K562 (cell line): ENCODE measurements at regions not wholly inside any gene's neighbourhood (a gene's known extent, or its start where the extent isn't known, plus 50 kb on each side); places are given as distances from the start of the nearest gene placed in this dataset.

Experiments
- ATAC-seq: fragments of 200-7000 bp; cut with Tn5 transposase; 3 replicates; pipeline ENCODE4 v1.9.1; 2020; ENCODE audit warnings: moderate library complexity
- BruUV-seq: library from RNA; stranded (reverse); fragments of 400-500 nt; replicated peaks from 2 replicates; lab custom pipeline; 2021; lab: Mats Ljungman, UMichigan
- CTCF ChIA-PET: fragments of 300-600 bp; formaldehyde crosslinking; extraction: SDS; loops from one replicate; lab custom pipeline; 2021; ENCODE audit warnings: low intra/inter-chr PET ratio; lab: Yijun Ruan, JAX
- POLR2A ChIA-PET: fragments of 300-600, 350-650 bp; sonication (Branson Sonifier 250); formaldehyde crosslinking; extraction: SDS; loops from one replicate; lab custom pipeline; 2021; ENCODE audit warnings: antibody characterized with exemption, inconsistent platforms; lab: Yijun Ruan, JAX
- DNase-seq, 4 experiments: peaks; one replicate each; pipeline versions ENCODE4 v3.0.0 to v3.0.0-alpha.2; 2011 to 2018; ENCODE audit warnings: low spot score in 3 of 4, mixed read lengths in 3 of 4; ENCODE audit errors: extremely low read depth in 1 of 4
- FAIRE-seq: peaks from 2 replicates; lab custom pipeline; 2011; peaks lifted over from hg19 to GRCh38; lab: Jason Lieb, UNC
- H2AFZ ChIP-seq: 2 replicates; pipeline ENCODE4 v1.6.0; 2011; ENCODE audit warnings: low read depth, low read length, control low read depth, inconsistent platforms
- H3K27ac ChIP-seq: fragments of 200-600 bp; 3 replicates; pipeline ENCODE4 v1.8.0; 2011; ENCODE audit warnings: low read depth, mild to moderate bottlenecking, control low read depth, inconsistent platforms, low read length, moderate library complexity, mixed read lengths; ENCODE audit errors: extremely low read depth
- H3K27me3 ChIP-seq, 2 experiments: fragments of 300-600 bp in 1 of 2; 2 replicates in 1 of 2; 3 replicates in 1 of 2; pipeline versions ENCODE4 v1.6.0 to v1.8.0; 2011; ENCODE audit warnings: inconsistent platforms in 2 of 2, low read length in 2 of 2, mild to moderate bottlenecking in 1 of 2, mixed read lengths in 1 of 2, moderate library complexity in 1 of 2; ENCODE audit not compliant: control insufficient read depth in 2 of 2, insufficient read depth in 2 of 2
- H3K36me3 ChIP-seq: fragments of 300-600 bp; 3 replicates; pipeline ENCODE4 v1.8.0; 2011; ENCODE audit warnings: mild to moderate bottlenecking, low read length, inconsistent platforms; ENCODE audit not compliant: control insufficient read depth, insufficient read depth
- H3K4me1 ChIP-seq, 2 experiments: fragments of 200-600 bp in 1 of 2; replicated peaks in 1 of 2; 2 replicates in 1 of 2; 3 replicates in 1 of 2; pipeline versions ENCODE4 v1.5.1 to v1.8.0; 2011; ENCODE audit warnings: inconsistent platforms in 2 of 2, low read length in 2 of 2, mild to moderate bottlenecking in 1 of 2, mixed read lengths in 1 of 2, moderate library complexity in 1 of 2; ENCODE audit not compliant: control insufficient read depth in 2 of 2, insufficient read depth in 2 of 2
- H3K4me2 ChIP-seq: 2 replicates; pipeline ENCODE4 v1.6.1; 2011; ENCODE audit warnings: low read length, control low read depth, inconsistent platforms, mixed read lengths; ENCODE audit not compliant: insufficient read depth
- H3K4me3 ChIP-seq: fragments of 200-600 bp; sonication (generic), shearing (Covaris generic); 2 replicates; pipeline ENCODE4 v1.5.1; 2016; ENCODE audit warnings: control low read depth, inconsistent platforms
- H3K79me2 ChIP-seq: fragments of 200-600 bp; 3 replicates; pipeline ENCODE4 v1.8.0; 2011; ENCODE audit warnings: low read length, inconsistent platforms; ENCODE audit not compliant: control insufficient read depth, insufficient read depth
- H3K9ac ChIP-seq, 2 experiments: 2 replicates each; pipeline versions ENCODE4 v1.6.0 to v1.6.1; 2011; ENCODE audit warnings: low read depth in 2 of 2, low read length in 2 of 2, control low read depth in 1 of 2, inconsistent platforms in 1 of 2, mild to moderate bottlenecking in 1 of 2, mixed read lengths in 1 of 2; ENCODE audit not compliant: insufficient read depth in 1 of 2
- H3K9me1 ChIP-seq: one replicate; pipeline ENCODE4 v1.6.0; 2011; ENCODE audit warnings: inconsistent platforms, mild to moderate bottlenecking, low read length, moderate library complexity; ENCODE audit not compliant: control insufficient read depth, insufficient read depth
- H3K9me3 ChIP-seq: replicated peaks from 2 replicates; pipeline ENCODE4 v1.5.1; 2011; ENCODE audit warnings: low read depth, low read length, inconsistent platforms; ENCODE audit not compliant: control insufficient read depth, insufficient read depth
- H4K20me1 ChIP-seq: replicated peaks from 2 replicates; pipeline ENCODE4 v1.6.1; 2011; ENCODE audit warnings: low read length, inconsistent platforms, mixed read lengths; ENCODE audit not compliant: control insufficient read depth, insufficient read depth
- ARNT ChIP-seq, 2 experiments: fragments of 450-650 bp; IDR thresholded peaks; 2 replicates each; pipeline ENCODE4 v1.6.1; 2016; ENCODE audit warnings: mild to moderate bottlenecking in 1 of 2
- CCAR2 ChIP-seq: fragments of 200-400 bp; formaldehyde crosslinking; IDR thresholded peaks from 2 replicates; pipeline ENCODE4 v1.6.1; 2017; ENCODE audit warnings: mild to moderate bottlenecking, low read depth, low read length
- CREB3 ChIP-seq: fragments of 450-650 bp; conservative IDR thresholded peaks from 2 replicates; pipeline ENCODE4 v1.6.1; 2016; ENCODE audit warnings: missing genetic modification characterization, low read depth, mild to moderate bottlenecking, missing compliant biosample characterization, moderate library complexity
- DIDO1 ChIP-seq: fragments of 450-650 bp; IDR thresholded peaks from 2 replicates; pipeline ENCODE4 v1.6.1; 2016; ENCODE audit warnings: low read depth, missing biosample characterization, missing genetic modification characterization
- GTF2A2 ChIP-seq: IDR thresholded peaks from 2 replicates; pipeline ENCODE4 v1.6.1; 2016; ENCODE audit warnings: mild to moderate bottlenecking, missing genetic modification characterization, missing compliant biosample characterization
- PCBP2 ChIP-seq: fragments of 200-400 bp; formaldehyde crosslinking; IDR thresholded peaks from 2 replicates; pipeline ENCODE4 v1.6.1; 2018; ENCODE audit warnings: low read length, low read depth, mild to moderate bottlenecking, moderate library complexity; ENCODE audit not compliant: poor library complexity, severe bottlenecking
- PHB ChIP-seq: fragments of 250-450 bp; sonication (Bioruptor Pico); IDR thresholded peaks from 2 replicates; pipeline ENCODE4 v1.5.0; 2021
- PML ChIP-seq: IDR thresholded peaks from 2 replicates; pipeline ENCODE4 v1.6.1; 2012; ENCODE audit warnings: low read length, inconsistent platforms
- ZNF239 ChIP-seq: fragments of 250-450 bp; sonication (Bioruptor Pico); IDR thresholded peaks from 2 replicates; pipeline ENCODE4 v1.4.0; 2020; ENCODE audit warnings: mild to moderate bottlenecking
- WGBS: fragments of 100-300 bp; shearing (Covaris generic); methylation state at CpG from one replicate; pipeline ENCODE4 v1.1.6; 2016; ENCODE audit warnings: low coverage, mixed read lengths; ENCODE audit not compliant: insufficient coverage; ENCODE audit errors: missing lambda C conversion rate; 5-methylcytosine and 5-hydroxymethylcytosine counted together
- in situ Hi-C: fragments of 300-500 bp; cut with MboI; formaldehyde crosslinking; loops from 4 replicates; pipeline ENCODE4 v1.15.0; 2018; ENCODE audit warnings: inconsistent platforms, mixed read lengths
- intact Hi-C: fragments of 100-400 bp; cut with micrococcal nuclease; formaldehyde crosslinking; loops from 2 replicates; pipeline ENCODE4 v1.14.2; 2022
- TF ChIP-seq, protein P1 (sequence below), 2 experiments: fragments of 450-650 bp in 1 of 2; sonication (generic) in 1 of 2; formaldehyde crosslinking in 1 of 2; IDR thresholded peaks in 1 of 2; conservative IDR thresholded peaks in 1 of 2; 2 replicates each; pipeline versions ENCODE4 v1.6.1 to v1.8.1; 2016 to 2023; ENCODE audit warnings: mild to moderate bottlenecking in 2 of 2, moderate library complexity in 2 of 2, inconsistent platforms in 1 of 2, missing genetic modification reagents in 1 of 2

GRCh38 chr4:167717495-167717894 lies 374.8 kb upstream of the ANXA10 start:
- FAIRE-seq (no peak), DNase-seq (no peak), ATAC-seq (no peak)
- no peaks in the 10 kb centered on the region for H3K4me1 ChIP-seq
- no peaks in the 10 kb centered on the region for H3K36me3 ChIP-seq
- H3K4me3 ChIP-seq = no peak overlapping the region
- ChIA-PET CTCF (no interaction called here), POLR2A (no interaction called here)
- H3K9ac ChIP-seq = no peak overlapping the region
- no peak overlapping the region for H3K4me2 ChIP-seq
- in situ Hi-C loops (no loop called here), intact Hi-C loops (no loop called here)
- no peaks in the 10 kb centered on the region for H3K9me3 ChIP-seq
- no peak overlapping the region for H2AFZ ChIP-seq
- H3K9me1 ChIP-seq = no peaks in the 10 kb centered on the region
- TF ChIP-seq CREB3 (tag) (no peak), PML (no peak), ARNT (IDR thresholded peaks at IDR 0.05) (no peak), CCAR2 (no peak), DIDO1 (tag) (no peak), PHB (no peak), PCBP2 (no peak), ZNF239 (CRISPR knock-in tag) (no peak), GTF2A2 (tag) (no peak)
- TF ChIP-seq, protein P1, sequence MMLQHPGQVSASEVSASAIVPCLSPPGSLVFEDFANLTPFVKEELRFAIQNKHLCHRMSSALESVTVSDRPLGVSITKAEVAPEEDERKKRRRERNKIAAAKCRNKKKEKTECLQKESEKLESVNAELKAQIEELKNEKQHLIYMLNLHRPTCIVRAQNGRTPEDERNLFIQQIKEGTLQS (IDR thresholded peaks at IDR 0.05) = no peak
- TF ChIP-seq, protein P1 (CRISPR knock-in tag; conservative IDR thresholded peaks at IDR 0.05) = no peak
- no peaks in the 10 kb centered on the region for H3K27me3 ChIP-seq
- WGBS = 0% methylated on average over 2 of the region's 2 CpGs
- no peaks in the 10 kb centered on the region for H3K79me2 ChIP-seq
- H3K27ac ChIP-seq = no peak overlapping the region
- no TSS peak for BruUV-seq
- no peaks in the 10 kb centered on the region for H4K20me1 ChIP-seq
